Fibroblast of the aortic adventitia (primary cell): ENCODE measurements at regions not wholly inside any gene's neighbourhood (a gene's known extent, or its start where the extent isn't known, plus 50 kb on each side); places are given as distances from the start of the nearest gene placed in this dataset.
A peak's percentile ranks its signal among the peaks of the same experiment; 100 is the strongest.

Source experiments
- DNase-seq: peaks from one replicate; pipeline ENCODE4 v3.0.0-alpha.2; 2010; ENCODE audit warnings: low read depth
- H3K4me3 ChIP-seq: 2 replicates; pipeline ENCODE4 v1.5.1; 2011; ENCODE audit warnings: low read depth, mild to moderate bottlenecking, control low read depth, low read length, moderate library complexity
- CTCF ChIP-seq: IDR thresholded peaks from 2 replicates; pipeline ENCODE4 v1.5.1; 2011; ENCODE audit warnings: mild to moderate bottlenecking, low read length, control low read depth, inconsistent platforms; ENCODE audit not compliant: insufficient read depth

- H3K4me3 ChIP-seq, result no peak overlapping the region
- DNase-seq, result peak; percentile 83
- TF ChIP-seq CTCF, result no peak
Observed at GRCh38 chr1:232891071-232891470, 59.3 kb upstream of the NTPCR start.

DNA sequence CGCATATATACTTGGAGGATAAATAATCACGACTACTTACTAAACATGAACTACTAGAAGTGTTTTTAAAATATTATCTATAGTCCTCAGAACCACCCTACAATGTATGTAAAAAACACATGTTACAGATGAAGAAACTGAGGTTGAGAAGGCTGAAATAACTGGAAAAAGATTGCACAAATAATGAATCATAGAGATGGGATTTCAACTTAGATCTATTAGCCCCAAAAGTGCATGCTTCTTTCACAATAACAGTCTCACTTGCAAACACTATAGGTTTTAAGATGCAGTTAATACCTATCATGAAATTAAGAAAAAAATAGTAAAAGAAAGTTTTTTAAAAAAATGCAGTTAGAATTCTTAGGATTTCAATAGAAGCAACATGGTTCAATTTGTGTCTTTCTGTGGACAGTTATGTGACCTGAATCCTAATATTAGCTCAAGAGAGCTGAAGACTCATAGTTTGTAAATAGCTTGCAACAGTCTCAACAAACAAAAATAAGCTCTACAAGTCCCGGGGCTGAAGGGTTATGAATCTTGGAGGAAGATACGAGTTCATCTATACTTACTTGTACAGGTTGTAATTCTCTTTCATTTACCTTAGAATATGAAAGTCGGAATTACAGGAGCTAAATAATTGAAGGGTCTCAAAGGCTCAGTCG, 58.6 kb upstream of the NTPCR start:
- no peak overlapping the region for H3K4me3 ChIP-seq
- no peak for TF ChIP-seq CTCF
- DNase-seq, result peak; percentile 43

DNA sequence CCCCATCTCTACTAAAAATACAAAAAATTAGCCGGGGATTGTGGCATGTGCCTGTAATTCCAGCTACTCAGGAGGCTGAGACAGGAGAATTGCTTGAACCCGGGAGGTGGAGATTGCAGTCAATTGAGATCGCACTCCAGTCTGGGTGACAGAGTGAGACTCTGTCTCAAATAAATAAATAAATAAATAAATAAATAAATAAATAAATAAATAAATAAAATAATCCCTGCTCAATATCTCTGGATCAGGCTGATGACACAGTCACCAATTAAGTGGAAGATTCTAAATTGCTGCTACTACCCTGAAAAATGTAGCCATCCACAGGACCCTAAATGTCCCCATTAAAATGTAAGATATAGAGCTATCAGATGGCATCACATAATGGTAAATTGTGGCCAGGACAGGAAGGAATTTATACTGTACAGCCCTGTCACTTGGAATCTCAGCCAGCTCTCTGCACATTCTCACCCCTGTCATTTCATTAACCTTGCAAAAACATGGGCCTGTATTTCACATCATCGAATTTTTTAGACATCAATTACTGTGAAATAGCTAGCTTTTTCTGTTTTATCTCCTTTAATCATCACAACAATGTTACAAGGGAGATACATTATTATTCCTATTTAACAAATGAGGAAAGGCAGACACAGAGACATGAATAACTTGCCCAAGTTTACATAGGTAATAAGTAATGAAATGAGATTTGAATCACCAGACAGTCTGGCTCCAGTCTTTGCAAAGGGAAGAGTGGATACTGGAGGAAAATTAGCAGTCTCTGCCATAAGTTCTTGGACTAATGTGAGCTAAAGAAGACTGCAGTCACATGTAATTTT, 56.7 kb upstream of the NTPCR start:
- TF ChIP-seq CTCF, result no peak
- H3K4me3 ChIP-seq, result no peak overlapping the region
- no peak for DNase-seq

- H3K4me3 ChIP-seq, result no peak overlapping the region
- TF ChIP-seq CTCF, result no peak
- peak; percentile 63 for DNase-seq
Observed at GRCh38 chr1:232894436-232894835, 56.0 kb upstream of the NTPCR start.

- no peak for TF ChIP-seq CTCF
- no peak overlapping the region for H3K4me3 ChIP-seq
- DNase-seq, result no peak
Observed at GRCh38 chr1:232897949-232898465, 52.4 kb upstream of the NTPCR start.

DNA sequence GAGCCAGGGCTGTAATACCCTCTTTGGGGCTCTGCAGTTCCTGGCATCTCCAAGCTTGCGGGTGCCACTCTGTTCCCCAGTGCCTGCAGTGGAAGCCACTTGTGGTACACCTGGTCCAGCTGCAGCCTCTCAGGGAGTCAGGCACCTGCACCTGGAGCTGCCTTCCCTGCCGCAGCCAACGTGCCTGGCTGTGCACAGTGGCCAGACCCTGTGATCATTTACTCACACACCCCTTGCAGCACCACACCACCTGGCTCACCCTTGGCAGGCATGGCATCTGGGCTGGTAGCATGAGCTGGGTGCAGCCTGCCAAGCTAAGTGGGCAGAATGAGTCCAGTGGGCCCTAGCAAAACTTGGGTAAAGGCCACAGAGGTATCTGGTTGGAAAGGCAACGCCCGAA, 51.1 kb upstream of the NTPCR start:
- DNase-seq, result no peak
- no peak for TF ChIP-seq CTCF
- no peak overlapping the region for H3K4me3 ChIP-seq
